HepG2 (cell line): ENCODE measurements at regions not wholly inside any gene's neighbourhood (a gene's known extent, or its start where the extent isn't known, plus 50 kb on each side); places are given as distances from the start of the nearest gene placed in this dataset.

Experiments
- ATAC-seq: fragments of 200-7000 bp; cut with Tn5 transposase; 3 replicates; pipeline ENCODE4 v1.9.1; 2020; ENCODE audit warnings: mild to moderate bottlenecking, moderate library complexity
- BruUV-seq: library from RNA; stranded (reverse); fragments of 400-500 nt; replicated peaks from 2 replicates; lab custom pipeline; 2021; lab: Mats Ljungman, UMichigan
- CTCF ChIA-PET: fragments of 300-600 bp; formaldehyde crosslinking; extraction: SDS; loops from one replicate; lab custom pipeline; 2021; ENCODE audit warnings: low total read pairs, inconsistent platforms, low intra/inter-chr PET ratio; lab: Yijun Ruan, JAX
- POLR2A ChIA-PET: fragments of 350-600 bp; sonication (Branson Sonifier 250); formaldehyde crosslinking; loops from one replicate; lab custom pipeline; 2020; ENCODE audit warnings: antibody characterized with exemption, inconsistent platforms; lab: Yijun Ruan, JAX
- DNase-seq: peaks from one replicate; pipeline ENCODE4 v3.0.0-alpha.2; 2015; ENCODE audit warnings: low spot score
- FAIRE-seq: peaks from 3 replicates; lab custom pipeline; 2011; peaks lifted over from hg19 to GRCh38; lab: Jason Lieb, UNC
- H2AFZ ChIP-seq: one replicate; pipeline ENCODE4 v1.6.1; 2011; ENCODE audit warnings: low read length, inconsistent platforms
- H3K27ac ChIP-seq: fragments of 300-600 bp; 3 replicates; pipeline ENCODE4 v1.8.0; 2011; ENCODE audit warnings: mixed run types, mild to moderate bottlenecking, mixed read lengths, low read length, inconsistent platforms; ENCODE audit not compliant: insufficient read depth; ENCODE audit errors: extremely low read length
- H3K27me3 ChIP-seq, 2 experiments: fragments of 200-600 bp in 1 of 2; 2 replicates in 1 of 2; 3 replicates in 1 of 2; pipeline versions ENCODE4 v1.6.0 to v1.8.0; 2011; ENCODE audit warnings: low read length in 2 of 2, mild to moderate bottlenecking in 2 of 2, moderate library complexity in 2 of 2, inconsistent platforms in 1 of 2; ENCODE audit not compliant: insufficient read depth in 2 of 2, control insufficient read depth in 1 of 2
- H3K36me3 ChIP-seq, 2 experiments: fragments of 200-600 bp in 1 of 2; replicated peaks in 1 of 2; 2 replicates in 1 of 2; 3 replicates in 1 of 2; pipeline versions ENCODE4 v1.5.1 to v1.8.0; 2011; ENCODE audit warnings: low read length in 2 of 2, inconsistent platforms in 1 of 2; ENCODE audit not compliant: insufficient read depth in 2 of 2, control insufficient read depth in 1 of 2
- H3K4me1 ChIP-seq: 2 replicates; pipeline ENCODE4 v1.5.1; 2012; ENCODE audit warnings: low read length, inconsistent platforms; ENCODE audit not compliant: insufficient read depth
- H3K4me2 ChIP-seq: 2 replicates; pipeline ENCODE4 v1.6.0; 2011; ENCODE audit warnings: low read depth, low read length, inconsistent platforms
- H3K4me3 ChIP-seq, 3 experiments: fragments of 200-600 bp in 1 of 3; sonication (generic), shearing (Covaris generic) in 1 of 3; replicated peaks in 1 of 3; 2 replicates each; pipeline ENCODE4 v1.5.1; 2011 to 2016; ENCODE audit warnings: low read length in 3 of 3, inconsistent platforms in 2 of 3, low read depth in 2 of 3, mild to moderate bottlenecking in 2 of 3, control low read depth in 1 of 3, mixed read lengths in 1 of 3; ENCODE audit not compliant: insufficient read depth in 1 of 3
- H3K79me2 ChIP-seq: one replicate; pipeline ENCODE4 v1.6.1; 2011; ENCODE audit warnings: low read length, inconsistent platforms; ENCODE audit not compliant: insufficient read depth
- H3K9ac ChIP-seq: 2 replicates; pipeline ENCODE4 v1.6.0; 2011; ENCODE audit warnings: mild to moderate bottlenecking, low read depth, low read length, inconsistent platforms; ENCODE audit not compliant: insufficient read depth
- H3K9me3 ChIP-seq: 2 replicates; pipeline ENCODE4 v1.5.1; 2012; ENCODE audit warnings: mild to moderate bottlenecking, low read length
- H4K20me1 ChIP-seq: 2 replicates; pipeline ENCODE4 v1.6.0; 2011; ENCODE audit warnings: inconsistent platforms, mild to moderate bottlenecking, low read length, moderate library complexity; ENCODE audit not compliant: insufficient read depth
- ARNTL ChIP-seq: sonication (generic); formaldehyde crosslinking; IDR thresholded peaks from 2 replicates; pipeline ENCODE4 v1.4.0; 2020; ENCODE audit warnings: mild to moderate bottlenecking, missing genetic modification reagents
- ATF1 ChIP-seq: IDR thresholded peaks from 2 replicates; pipeline ENCODE4 v1.6.1; 2016; ENCODE audit warnings: mild to moderate bottlenecking, control low read depth
- ESRRA ChIP-seq: sonication (generic); formaldehyde crosslinking; IDR thresholded peaks from 2 replicates; pipeline ENCODE4 v1.5.1; 2020; ENCODE audit warnings: mild to moderate bottlenecking, low read depth, missing genetic modification reagents
- HMG20B ChIP-seq: conservative IDR thresholded peaks from 2 replicates; pipeline ENCODE4 v1.6.1; 2016; ENCODE audit warnings: missing genetic modification reagents, missing compliant biosample characterization
- MXD4 ChIP-seq: IDR thresholded peaks from 2 replicates; pipeline ENCODE4 v1.6.1; 2016; ENCODE audit warnings: mild to moderate bottlenecking, missing biosample characterization, missing genetic modification reagents
- NR0B2 ChIP-seq: sonication (generic); formaldehyde crosslinking; IDR thresholded peaks from 2 replicates; pipeline ENCODE4 v1.4.0; 2020; ENCODE audit warnings: mild to moderate bottlenecking, missing genetic modification reagents
- PAX8 ChIP-seq: sonication (generic); formaldehyde crosslinking; IDR thresholded peaks from 2 replicates; pipeline ENCODE4 v1.8.0; 2022; ENCODE audit warnings: mild to moderate bottlenecking, missing genetic modification reagents, borderline replicate concordance
- YY1 ChIP-seq: IDR thresholded peaks from 2 replicates; pipeline ENCODE4 v1.6.1; 2011; ENCODE audit warnings: low read length, low read depth, moderate library complexity, mild to moderate bottlenecking; ENCODE audit not compliant: insufficient read depth, insufficient replicate concordance
- ZBTB20 ChIP-seq: sonication (generic); formaldehyde crosslinking; IDR thresholded peaks from 2 replicates; pipeline ENCODE4 v1.8.1; 2023; ENCODE audit warnings: missing genetic modification reagents, low read depth, mild to moderate bottlenecking, borderline replicate concordance
- ZBTB39 ChIP-seq: sonication (generic); formaldehyde crosslinking; IDR thresholded peaks from 2 replicates; pipeline ENCODE4 v1.5.0; 2020; ENCODE audit warnings: missing genetic modification reagents
- ZBTB7B ChIP-seq: sonication (generic); formaldehyde crosslinking; IDR thresholded peaks from 2 replicates; pipeline ENCODE4 v1.4.0; 2020; ENCODE audit warnings: missing genetic modification reagents
- ZNF207 ChIP-seq: fragments of 450-650 bp; IDR thresholded peaks from 2 replicates; pipeline ENCODE4 v1.6.1; 2016; ENCODE audit warnings: antibody characterized with exemption, borderline replicate concordance
- ZNF547 ChIP-seq: sonication (generic); formaldehyde crosslinking; IDR thresholded peaks from 2 replicates; pipeline ENCODE4 v1.5.1; 2020; ENCODE audit warnings: mild to moderate bottlenecking, missing genetic modification reagents
- ZNF766 ChIP-seq: sonication (generic); formaldehyde crosslinking; IDR thresholded peaks from 2 replicates; pipeline ENCODE4 v1.5.0; 2020; ENCODE audit warnings: missing genetic modification reagents, borderline replicate concordance
- ZNF879 ChIP-seq: sonication (generic); formaldehyde crosslinking; IDR thresholded peaks from 2 replicates; pipeline ENCODE4 v1.8.1; 2023; ENCODE audit warnings: missing genetic modification reagents
- WGBS: methylation state at CpG from one replicate; pipeline ENCODE4 v1.1.6; 2017; ENCODE audit warnings: low lambda C conversion rate; 5-methylcytosine and 5-hydroxymethylcytosine counted together
- in situ Hi-C: cut with HindIII; loops from 2 replicates; pipeline ENCODE4 v1.10.0; 2017; ENCODE audit warnings: low pct_unique_long_range_greater_than_20kb; ENCODE audit not compliant: extremely low pct_ligation_motif_present
- intact Hi-C: fragments of 100-400 bp; cut with micrococcal nuclease; formaldehyde crosslinking; loops from one replicate; pipeline ENCODE4 v1.10.0; 2022; ENCODE audit not compliant: unreplicated experiment
- TF ChIP-seq, protein P1 (sequence below): sonication (generic); formaldehyde crosslinking; IDR thresholded peaks from 2 replicates; pipeline ENCODE4 v1.8.0; 2022; ENCODE audit warnings: missing genetic modification reagents, mild to moderate bottlenecking, inconsistent platforms, borderline replicate concordance

DNA sequence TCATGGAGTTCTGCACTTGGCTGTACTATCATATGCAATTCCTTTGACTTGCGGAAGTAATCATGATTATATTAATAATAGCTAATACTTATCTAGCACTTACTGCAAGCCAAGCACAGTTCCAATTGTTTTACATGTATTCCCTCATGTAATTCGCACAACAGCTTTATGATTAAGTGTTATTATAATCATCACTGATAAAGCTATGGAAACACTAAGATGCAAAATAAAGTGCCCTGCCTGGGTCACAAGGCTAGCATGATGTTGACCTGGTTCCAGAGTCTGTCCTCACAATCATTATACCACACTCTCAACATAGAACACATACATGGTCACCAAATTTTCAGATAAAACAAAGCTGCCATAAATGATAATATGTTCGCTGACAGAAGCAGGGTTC, 234.6 kb downstream of the FMR1NB start:
- H3K36me3 ChIP-seq: no peaks in the 10 kb centered on the region
- no peaks in the 10 kb centered on the region for H3K27me3 ChIP-seq
- no peaks in the 10 kb centered on the region for H3K4me1 ChIP-seq
- no peaks in the 10 kb centered on the region for H4K20me1 ChIP-seq
- ChIA-PET POLR2A (no interaction called here), CTCF (no interaction called here)
- no peak overlapping the region for H3K9ac ChIP-seq
- no peak overlapping the region for H2AFZ ChIP-seq
- no peak for ATAC-seq
- no peak overlapping the region for H3K27ac ChIP-seq
- WGBS: 55% methylated on average over 2 of the region's 3 CpGs
- intact Hi-C loops: no loop called here
- no peak overlapping the region for H3K4me3 ChIP-seq
- DNase-seq: no peak
- FAIRE-seq: no peak
- no TSS peak for BruUV-seq
- no peaks in the 10 kb centered on the region for H3K9me3 ChIP-seq
- no peaks in the 10 kb centered on the region for H3K79me2 ChIP-seq
- TF ChIP-seq ZNF547 (no peak), ZBTB20 (no peak), MXD4 (no peak), NR0B2 (no peak), ZNF879 (CRISPR knock-in tag) (no peak), ZBTB7B (CRISPR knock-in tag) (no peak), ZBTB39 (CRISPR knock-in tag) (no peak), ATF1 (CRISPR knock-in tag) (no peak), HMG20B (CRISPR knock-in tag) (no peak), PAX8 (CRISPR knock-in tag) (no peak), YY1 (no peak), ARNTL (CRISPR knock-in tag) (no peak), ESRRA (CRISPR knock-in tag) (no peak), ZNF207 (no peak), ZNF766 (no peak)
- TF ChIP-seq, protein P1, sequence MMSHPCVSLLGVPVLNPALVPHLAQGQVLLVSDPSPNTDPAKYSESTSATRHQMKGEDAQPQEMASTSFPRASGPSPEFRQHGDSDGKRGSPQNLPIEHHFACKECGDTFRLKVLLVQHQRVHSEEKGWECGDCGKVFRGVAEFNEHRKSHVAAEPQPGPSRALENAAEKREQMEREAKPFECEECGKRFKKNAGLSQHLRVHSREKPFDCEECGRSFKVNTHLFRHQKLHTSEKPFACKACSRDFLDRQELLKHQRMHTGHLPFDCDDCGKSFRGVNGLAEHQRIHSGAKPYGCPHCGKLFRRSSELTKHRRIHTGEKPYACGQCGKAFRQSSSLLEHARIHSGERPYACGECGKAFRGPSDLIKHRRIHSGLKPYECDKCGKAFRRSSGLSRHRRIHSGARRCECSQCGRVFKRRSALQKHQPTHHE (CRISPR knock-in tag): no peak
- in situ Hi-C loops: no loop called here
- H3K4me2 ChIP-seq: no peak overlapping the region
